CD14-positive monocyte (primary cell): ENCODE measurements at regions not wholly inside any gene's neighbourhood (a gene's known extent, or its start where the extent isn't known, plus 50 kb on each side); places are given as distances from the start of the nearest gene placed in this dataset.

Experiments
- DNase-seq, 3 donors: peaks; one replicate each; pipeline ENCODE4 v3.0.0-alpha.2; 2011 to 2022
- H2AFZ ChIP-seq: 2 replicates; pipeline ENCODE4 v1.6.0; 2012; ENCODE audit warnings: mild to moderate bottlenecking, low read depth, low read length, inconsistent platforms; ENCODE audit not compliant: insufficient read depth, poor library complexity, severe bottlenecking
- H3K27ac ChIP-seq, 2 donors: 1 replicate in 1 of 2; 2 replicates in 1 of 2; pipeline ENCODE4 v1.5.1; 2012 to 2013; ENCODE audit warnings: low read length in 2 of 2, control low read depth in 1 of 2, inconsistent platforms in 1 of 2, low read depth in 1 of 2, mild to moderate bottlenecking in 1 of 2
- H3K27me3 ChIP-seq, 2 donors: one replicate each; pipeline versions ENCODE4 v1.6.0 to v1.6.1; 2011 to 2013; ENCODE audit warnings: low read length in 2 of 2; ENCODE audit not compliant: control insufficient read depth in 2 of 2, insufficient read depth in 2 of 2
- H3K36me3 ChIP-seq, 2 donors: replicated peaks in 1 of 2; 1 replicate in 1 of 2; 2 replicates in 1 of 2; pipeline versions ENCODE4 v1.5.1 to v1.6.1; 2012 to 2013; ENCODE audit warnings: low read length in 2 of 2, control low read depth in 1 of 2, inconsistent platforms in 1 of 2, mild to moderate bottlenecking in 1 of 2; ENCODE audit not compliant: insufficient read depth in 2 of 2, control insufficient read depth in 1 of 2
- H3K4me1 ChIP-seq, 2 donors: 1 replicate in 1 of 2; 2 replicates in 1 of 2; pipeline versions ENCODE4 v1.5.1 to v1.6.1; 2012 to 2013; ENCODE audit warnings: low read length in 2 of 2, control low read depth in 1 of 2, inconsistent platforms in 1 of 2, mild to moderate bottlenecking in 1 of 2, moderate library complexity in 1 of 2; ENCODE audit not compliant: insufficient read depth in 2 of 2, control insufficient read depth in 1 of 2
- H3K4me2 ChIP-seq: replicated peaks from 2 replicates; pipeline ENCODE3; 2012; ENCODE audit warnings: low read length, moderate library complexity, mild to moderate bottlenecking; ENCODE audit not compliant: poor library complexity, severe bottlenecking; ENCODE audit errors: extremely low read depth
- H3K4me3 ChIP-seq, 3 experiments: fragments of 200-600 bp in 1 of 3; sonication (generic) in 1 of 3; replicated peaks in 1 of 3; 1 replicate in 2 of 3; 2 replicates in 1 of 3; pipeline ENCODE4 v1.5.1; 2011 to 2013; ENCODE audit warnings: low read length in 3 of 3, mild to moderate bottlenecking in 3 of 3, control low read depth in 2 of 3, low read depth in 2 of 3, inconsistent platforms in 1 of 3, moderate library complexity in 1 of 3
- H3K79me2 ChIP-seq: 2 replicates; pipeline ENCODE4 v1.6.0; 2012; ENCODE audit warnings: mild to moderate bottlenecking, control low read depth, inconsistent platforms, low read length, moderate library complexity; ENCODE audit not compliant: insufficient read depth
- H3K9ac ChIP-seq: 2 replicates; pipeline ENCODE4 v1.6.0; 2017; ENCODE audit warnings: low read length, mild to moderate bottlenecking; ENCODE audit not compliant: insufficient read depth, poor library complexity, severe bottlenecking
- H3K9me3 ChIP-seq, 2 donors: replicated peaks in 1 of 2; 1 replicate in 1 of 2; 2 replicates in 1 of 2; pipeline versions ENCODE4 v1.5.1 to v1.6.1; 2012 to 2013; ENCODE audit warnings: low read length in 2 of 2, control low read depth in 1 of 2; ENCODE audit not compliant: control insufficient read depth in 1 of 2, insufficient read depth in 1 of 2
- H4K20me1 ChIP-seq: 2 replicates; pipeline ENCODE4 v1.6.0; 2012; ENCODE audit warnings: mild to moderate bottlenecking, low read length, control low read depth, moderate library complexity; ENCODE audit not compliant: insufficient read depth
- H3K27ac Mint-ChIP-seq, 7 donors: one replicate each; pipeline ENCODE4 v1.8.0; 2020; ENCODE audit warnings: mild to moderate bottlenecking in 7 of 7, mixed read lengths in 7 of 7, moderate library complexity in 6 of 7, inconsistent platforms in 2 of 7
- H3K27me3 Mint-ChIP-seq, 3 donors: one replicate each; pipeline ENCODE4 v1.8.0; 2021 to 2022; ENCODE audit warnings: low read depth in 3 of 3, mild to moderate bottlenecking in 3 of 3, mixed read lengths in 3 of 3, moderate library complexity in 3 of 3, inconsistent platforms in 1 of 3
- H3K36me3 Mint-ChIP-seq, 2 donors: one replicate each; pipeline ENCODE4 v1.8.0; 2020; ENCODE audit warnings: mixed read lengths in 2 of 2, inconsistent platforms in 1 of 2, mild to moderate bottlenecking in 1 of 2
- H3K4me1 Mint-ChIP-seq: one replicate; pipeline ENCODE4 v1.8.0; 2020; ENCODE audit warnings: mild to moderate bottlenecking, mixed read lengths
- H3K4me3 Mint-ChIP-seq, 2 donors: one replicate each; pipeline ENCODE4 v1.8.0; 2020; ENCODE audit warnings: mild to moderate bottlenecking in 2 of 2, mixed read lengths in 2 of 2, moderate library complexity in 1 of 2
- H3K9me3 Mint-ChIP-seq, 7 donors: one replicate each; pipeline ENCODE4 v1.8.0; 2020 to 2022; ENCODE audit warnings: mixed read lengths in 7 of 7, mild to moderate bottlenecking in 6 of 7, moderate library complexity in 6 of 7, inconsistent platforms in 2 of 7
- CTCF ChIP-seq: fragments of 200-600 bp; IDR thresholded peaks from one replicate; pipeline ENCODE4 v1.8.0; 2022; ENCODE audit warnings: antibody characterized with exemption, mild to moderate bottlenecking
- WGBS: methylation state at CpG from one replicate; pipeline ENCODE4 v1.1.5; 2013; ENCODE audit warnings: missing lambda C conversion rate; ENCODE audit not compliant: insufficient coverage; 5-methylcytosine and 5-hydroxymethylcytosine counted together
- intact Hi-C, 2 donors: fragments of 100-400 bp; cut with micrococcal nuclease; formaldehyde crosslinking; loops; one replicate each; pipeline versions ENCODE4 v1.15.0 to v1.15.1; 2023

- intact Hi-C loops: no loop called here
- H3K9me3 ChIP-seq: no peaks in the 10 kb centered on the region
- H3K36me3 ChIP-seq: no peaks in the 10 kb centered on the region
- H3K27me3 Mint-ChIP-seq: peaks cover 1 to 9% (median 1%) of the 10 kb centered on the region in 3 donors
- peak overlapping the region in 1 of 2 donors; percentile 83 for H3K4me3 Mint-ChIP-seq
- 94% methylated on average over 10 of the region's 16 CpGs for WGBS
- H3K4me2 ChIP-seq: peak overlapping the region; percentile 36
- H2AFZ ChIP-seq: peak overlapping the region; percentile 83
- no peaks in the 10 kb centered on the region for H3K79me2 ChIP-seq
- H4K20me1 ChIP-seq: no peaks in the 10 kb centered on the region
- no peak overlapping the region for H3K4me3 ChIP-seq
- H3K4me1 ChIP-seq: peaks cover 49 to 50% of the 10 kb centered on the region in 2 donors
- DNase-seq: no peak
- peaks cover 0 to 4% (median 0%) of the 10 kb centered on the region in 7 donors for H3K9me3 Mint-ChIP-seq
- peaks cover 3 to 6% of the 10 kb centered on the region in 2 donors for H3K36me3 Mint-ChIP-seq
- H3K27me3 ChIP-seq: no peaks in the 10 kb centered on the region
- TF ChIP-seq CTCF: no peak
- H3K9ac ChIP-seq: no peak overlapping the region
- H3K27ac Mint-ChIP-seq: peak overlapping the region in 5 of 7 donors; percentile 20 to 89 (median 69)
- peaks cover 55% of the 10 kb centered on the region for H3K4me1 Mint-ChIP-seq
- peak overlapping the region; percentile 26 to 80 for H3K27ac ChIP-seq
Measured at GRCh38 chr11:45078236-45079074, 68.0 kb upstream of the PRDM11 start.

GRCh38 chr11:45079075-45079444 is 67.4 kb upstream of the PRDM11 start:
- Histone ChIP-seq H3K79me2 (no peaks in the 10 kb centered on the region), H4K20me1 (no peaks in the 10 kb centered on the region), H3K4me2 (peak overlapping the region; percentile 36), H2AFZ (peak overlapping the region; percentile 83), H3K9ac (peak overlapping the region; percentile 6), H3K4me3 (peak overlapping the region in 1 of 3 experiments; percentile 41), H3K9me3 (no peaks in the 10 kb centered on the region), H3K27me3 (no peaks in the 10 kb centered on the region), H3K4me1 (peaks cover 50 to 51% of the 10 kb centered on the region in 2 donors), H3K36me3 (no peaks in the 10 kb centered on the region), H3K27ac (peak overlapping the region; percentile 26 to 80)
- Mint-ChIP-seq H3K27ac (peak overlapping the region; percentile 19 to 89 (median 79)), H3K9me3 (peaks cover 0 to 4% (median 0%) of the 10 kb centered on the region in 7 donors), H3K4me3 (peak overlapping the region in 1 of 2 donors; percentile 83), H3K4me1 (peaks cover 55% of the 10 kb centered on the region), H3K27me3 (peaks cover 0 to 8% (median 1%) of the 10 kb centered on the region in 3 donors), H3K36me3 (peaks cover 3 to 6% of the 10 kb centered on the region in 2 donors)
- no peak for TF ChIP-seq CTCF
- intact Hi-C loops: no loop called here
- WGBS: 0% methylated on average over 3 of the region's 4 CpGs
- peak in 2 of 3 donors; percentile 16 to 32 for DNase-seq
